Naive B cell (primary cell): ENCODE measurements at regions not wholly inside any gene's neighbourhood (a gene's known extent, or its start where the extent isn't known, plus 50 kb on each side); places are given as distances from the start of the nearest gene placed in this dataset.
"Not testable (repeated sequence)": the region's sequence is repeated elsewhere in the genome, so short reads cannot be mapped to it uniquely, and the experiment has no call there.

Experiments
- ATAC-seq, 2 donors: fragments of 150-1000 bp; cut with Tn5 transposase; 2 replicates each; pipeline ENCODE4 v1.10.0; 2021; ENCODE audit warnings: low read depth in 2 of 2, mild to moderate bottlenecking in 2 of 2, moderate library complexity in 2 of 2
- DNase-seq: peaks from one replicate; pipeline ENCODE4 v3.0.0; 2022
- H3K27ac Mint-ChIP-seq, 6 donors: one replicate each; pipeline ENCODE4 v1.8.0; 2020 to 2022; ENCODE audit warnings: mild to moderate bottlenecking in 6 of 6, mixed read lengths in 6 of 6, moderate library complexity in 5 of 6, inconsistent platforms in 2 of 6
- H3K27me3 Mint-ChIP-seq, 3 donors: one replicate each; pipeline ENCODE4 v1.8.0; 2021 to 2022; ENCODE audit warnings: mixed read lengths in 3 of 3, mild to moderate bottlenecking in 1 of 3
- H3K36me3 Mint-ChIP-seq, 2 donors: one replicate each; pipeline ENCODE4 v1.8.0; 2020 to 2022; ENCODE audit warnings: mixed read lengths in 2 of 2, inconsistent platforms in 1 of 2, mild to moderate bottlenecking in 1 of 2
- H3K4me1 Mint-ChIP-seq, 3 donors: one replicate each; pipeline ENCODE4 v1.8.0; 2020 to 2022; ENCODE audit warnings: mixed read lengths in 3 of 3, inconsistent platforms in 1 of 3, mild to moderate bottlenecking in 1 of 3, moderate library complexity in 1 of 3
- H3K4me3 Mint-ChIP-seq, 8 donors: one replicate each; pipeline ENCODE4 v1.8.0; 2020 to 2022; ENCODE audit warnings: mild to moderate bottlenecking in 8 of 8, mixed read lengths in 8 of 8, moderate library complexity in 8 of 8, inconsistent platforms in 2 of 8
- H3K9me3 Mint-ChIP-seq, 7 donors: one replicate each; pipeline ENCODE4 v1.8.0; 2020 to 2022; ENCODE audit warnings: mixed read lengths in 7 of 7, mild to moderate bottlenecking in 5 of 7, inconsistent platforms in 2 of 7, moderate library complexity in 1 of 7

DNA sequence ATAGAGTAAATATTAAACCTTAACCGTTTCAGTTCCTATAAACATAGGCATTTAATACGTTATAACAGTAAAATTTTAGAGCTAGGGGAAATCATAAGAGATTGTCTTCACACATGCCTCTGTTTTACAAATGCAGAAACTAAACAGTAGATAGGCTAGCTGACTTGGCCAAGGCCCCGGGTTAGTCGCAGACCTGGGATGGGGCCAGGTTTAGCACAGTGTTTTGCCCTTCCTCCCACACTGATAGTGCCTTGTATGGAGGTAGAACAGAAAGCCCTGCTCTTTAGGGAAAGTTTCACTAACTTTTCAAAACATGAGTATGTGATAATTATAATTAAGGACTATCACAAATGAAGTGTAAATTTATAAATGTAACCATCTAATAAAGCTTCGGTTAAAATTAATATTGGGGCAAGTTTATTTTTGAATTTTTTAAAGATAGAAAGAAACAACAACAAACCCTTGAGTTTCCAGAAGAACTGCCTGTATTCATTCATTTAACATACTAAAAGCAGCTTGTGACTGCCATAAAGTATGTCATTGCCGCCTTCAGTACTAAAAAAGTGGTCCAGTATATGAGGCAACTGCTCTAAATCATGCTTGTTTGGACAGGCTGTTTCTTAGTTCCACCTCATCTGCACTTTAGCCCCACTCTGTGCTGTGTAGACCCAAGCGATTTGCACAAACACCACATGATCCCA, 62.5 kb upstream of the LOC128125822 start:
- ATAC-seq = peak in 1 of 2 donors; percentile 25
- Mint-ChIP-seq H3K27me3 (peaks cover 0 to 4% (median 0%) of the 10 kb centered on the region in 3 donors), H3K36me3 (no peaks in the 10 kb centered on the region), H3K4me1 (peaks cover 0 to 4% (median 0%) of the 10 kb centered on the region in 3 donors), H3K27ac (no peak overlapping the region), H3K4me3 (no peak overlapping the region), H3K9me3 (no peaks in the 10 kb centered on the region)
- no peak for DNase-seq

DNA sequence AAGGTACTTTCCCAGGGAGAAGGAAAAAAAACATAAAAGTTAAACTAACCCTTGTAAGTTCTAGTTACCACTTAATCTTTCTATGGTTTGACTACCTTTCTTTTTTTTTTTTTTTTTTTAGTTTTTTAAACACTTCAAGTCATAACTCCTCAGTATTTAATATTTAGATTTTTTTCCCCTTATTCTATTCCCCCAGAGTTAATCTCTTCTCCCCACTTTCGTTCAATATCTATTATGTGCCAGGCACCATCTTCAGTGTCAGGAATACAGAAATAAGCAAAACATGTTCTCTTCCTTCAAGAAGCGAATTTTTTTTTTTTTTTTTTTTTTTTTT, 62.0 kb upstream of the LOC128125822 start:
- Mint-ChIP-seq H3K36me3 (no peaks in the 10 kb centered on the region), H3K9me3 (no peaks in the 10 kb centered on the region), H3K4me3 (no peak overlapping the region), H3K27ac (no peak overlapping the region), H3K27me3 (peaks cover 0 to 4% (median 0%) of the 10 kb centered on the region in 3 donors), H3K4me1 (no peaks in the 10 kb centered on the region)
- ATAC-seq = no peak
- no peak for DNase-seq

DNA sequence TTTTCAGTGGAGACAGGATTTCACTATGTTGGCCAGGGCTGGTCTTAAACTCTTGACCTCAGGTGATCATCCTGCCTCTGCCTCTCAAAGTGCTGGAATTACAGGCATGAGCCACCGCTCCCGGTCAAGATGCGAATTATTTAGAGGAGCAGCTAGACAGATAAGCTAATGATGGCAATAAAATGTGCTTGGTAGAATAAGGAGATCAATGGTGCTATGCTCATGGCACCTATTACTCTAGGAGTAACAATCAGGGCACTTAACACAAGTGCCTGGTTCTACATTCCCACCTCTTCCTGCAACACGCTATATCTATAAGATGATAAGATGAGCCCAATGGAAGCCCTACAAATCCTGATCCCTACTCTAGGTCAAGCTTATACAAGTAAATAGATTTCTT, 61.4 kb upstream of the LOC128125822 start:
- no peak for ATAC-seq
- Mint-ChIP-seq H3K36me3 (no peaks in the 10 kb centered on the region), H3K9me3 (no peaks in the 10 kb centered on the region), H3K4me3 (no peak overlapping the region), H3K4me1 (no peaks in the 10 kb centered on the region), H3K27me3 (peaks cover 0 to 4% (median 0%) of the 10 kb centered on the region in 3 donors), H3K27ac (no peak overlapping the region)
- no peak for DNase-seq

DNA sequence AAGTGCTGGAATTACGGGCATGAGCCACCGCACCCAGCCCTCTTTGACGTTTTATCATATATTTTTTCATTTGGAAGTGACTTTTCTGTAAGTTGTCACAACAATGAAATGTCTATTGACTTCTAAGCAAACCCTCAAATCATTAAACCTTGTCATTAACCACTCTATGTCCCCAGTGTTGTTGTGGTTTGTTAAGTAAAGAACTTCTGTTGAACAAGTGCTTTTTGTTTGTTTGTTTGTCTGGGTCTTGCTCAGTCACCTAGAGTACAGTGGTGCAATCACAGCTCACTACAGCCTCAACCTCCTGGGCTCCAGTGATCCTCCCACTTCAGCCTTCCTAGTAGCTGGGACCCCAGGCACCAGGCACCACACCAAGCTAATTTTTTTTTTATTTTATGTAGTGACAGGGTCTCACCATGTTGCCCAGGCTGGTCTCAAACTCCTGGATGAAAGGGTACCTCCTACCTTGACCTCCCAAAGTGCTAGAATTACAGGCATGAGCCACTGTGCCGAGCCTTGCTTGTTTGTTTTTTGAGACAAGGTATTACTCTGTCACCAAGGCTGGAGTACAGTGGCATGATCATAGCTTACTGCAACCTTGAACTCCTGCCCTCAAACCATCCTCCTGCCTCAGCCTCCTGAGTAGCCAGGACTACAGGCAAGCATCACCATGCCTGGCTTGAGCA, 57.6 kb upstream of the LOC128125822 start:
- no peak for DNase-seq
- Mint-ChIP-seq H3K4me1 (peaks cover 4 to 10% (median 9%) of the 10 kb centered on the region in 3 donors), H3K36me3 (no peaks in the 10 kb centered on the region), H3K27ac (peak overlapping the region in 1 of 6 donors; percentile 26), H3K9me3 (no peaks in the 10 kb centered on the region), H3K27me3 (peaks cover 0 to 4% (median 0%) of the 10 kb centered on the region in 3 donors), H3K4me3 (no peak overlapping the region)
- no peak for ATAC-seq

DNA sequence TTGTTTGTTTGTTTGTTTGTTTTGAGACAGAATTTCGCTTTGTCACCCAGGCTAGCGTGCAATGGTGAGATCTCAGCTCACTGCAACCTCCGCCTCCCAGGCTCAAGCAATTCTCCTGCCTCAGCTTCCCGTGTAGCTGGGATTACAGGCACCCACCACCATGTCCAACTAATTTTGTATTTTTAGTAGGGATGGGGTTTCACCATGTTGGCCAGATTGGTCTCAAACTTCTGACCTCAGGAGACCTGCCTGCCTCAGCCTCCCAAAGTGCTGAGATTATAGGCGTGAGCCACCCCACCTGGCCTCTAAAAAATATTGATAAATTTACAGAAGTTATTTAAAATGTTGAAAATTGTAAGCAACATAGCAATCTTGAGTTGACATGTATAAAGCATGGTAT, 57.1 kb upstream of the LOC128125822 start:
- H3K4me1 Mint-ChIP-seq, DNase-seq, H3K9me3 Mint-ChIP-seq, H3K27me3 Mint-ChIP-seq, H3K27ac Mint-ChIP-seq, H3K4me3 Mint-ChIP-seq, H3K36me3 Mint-ChIP-seq, ATAC-seq: not testable (repeated sequence)

DNA sequence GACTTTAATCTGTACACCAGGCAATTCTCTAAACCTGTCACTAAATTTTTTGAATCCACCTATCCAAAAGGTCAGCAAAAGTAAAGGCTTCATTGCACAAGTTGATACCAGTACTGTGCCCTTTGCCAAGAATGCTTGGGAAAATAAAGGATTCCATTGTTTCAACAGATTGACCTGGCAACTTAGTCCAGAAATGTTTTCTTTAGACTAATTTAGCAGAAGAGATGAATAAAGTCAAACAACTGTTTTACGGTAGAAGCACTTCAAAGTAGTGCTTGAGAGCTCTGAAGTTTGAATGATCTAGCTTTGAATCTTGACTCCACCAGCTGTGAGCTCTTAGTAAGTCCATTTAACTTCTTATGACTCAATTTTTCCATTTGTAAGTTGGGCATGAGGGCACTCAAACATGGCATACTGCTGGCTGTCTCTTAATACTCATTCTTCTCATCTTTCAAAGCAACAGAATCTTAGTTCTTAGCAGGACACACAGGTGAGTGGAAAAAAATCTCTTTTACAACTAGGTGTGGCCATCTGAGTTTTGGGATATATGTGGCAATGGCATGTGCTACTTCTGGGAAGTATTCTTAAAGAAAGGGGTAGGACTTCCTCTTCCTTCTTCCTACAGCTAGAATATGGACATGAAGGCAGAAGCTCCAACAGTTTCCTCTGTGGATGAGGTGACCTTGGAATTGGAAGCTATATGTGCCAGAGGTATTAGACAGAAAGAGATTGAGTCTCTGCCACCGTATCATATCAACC, 55.9 kb upstream of the LOC128125822 start:
- H3K36me3 Mint-ChIP-seq = no peaks in the 10 kb centered on the region
- H3K27me3 Mint-ChIP-seq = peaks cover 0 to 4% (median 0%) of the 10 kb centered on the region in 3 donors
- no peak overlapping the region for H3K27ac Mint-ChIP-seq
- DNase-seq (no peak), ATAC-seq (no peak)
- no peak overlapping the region for H3K4me3 Mint-ChIP-seq
- peaks cover 8 to 10% (median 9%) of the 10 kb centered on the region in 3 donors for H3K4me1 Mint-ChIP-seq
- no peaks in the 10 kb centered on the region for H3K9me3 Mint-ChIP-seq

DNA sequence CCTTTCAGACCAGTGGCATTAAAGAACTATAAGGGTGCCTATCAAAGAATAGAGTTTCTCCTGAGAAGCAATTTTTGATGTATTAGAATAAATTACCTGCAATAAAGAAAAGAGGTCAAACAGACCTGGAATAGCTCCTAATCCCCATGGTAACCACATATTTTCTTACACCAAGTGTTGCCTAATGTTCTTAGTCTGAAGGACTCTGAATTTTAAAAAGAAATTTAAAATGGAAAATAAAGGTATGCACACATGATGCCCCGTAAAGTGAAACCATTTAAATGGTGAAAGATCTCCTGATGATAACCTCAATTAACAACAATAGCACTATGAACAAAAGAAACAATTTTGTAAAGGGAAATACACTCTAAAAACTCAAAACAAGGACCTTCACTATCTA, 55.1 kb upstream of the LOC128125822 start:
- no peak overlapping the region for H3K4me3 Mint-ChIP-seq
- H3K36me3 Mint-ChIP-seq = no peaks in the 10 kb centered on the region
- peaks cover 0 to 4% (median 0%) of the 10 kb centered on the region in 3 donors for H3K27me3 Mint-ChIP-seq
- H3K27ac Mint-ChIP-seq = peak overlapping the region in 1 of 6 donors; percentile 33
- peaks cover 8 to 10% (median 9%) of the 10 kb centered on the region in 3 donors for H3K4me1 Mint-ChIP-seq
- no peaks in the 10 kb centered on the region for H3K9me3 Mint-ChIP-seq
- DNase-seq (no peak), ATAC-seq (no peak)

DNA sequence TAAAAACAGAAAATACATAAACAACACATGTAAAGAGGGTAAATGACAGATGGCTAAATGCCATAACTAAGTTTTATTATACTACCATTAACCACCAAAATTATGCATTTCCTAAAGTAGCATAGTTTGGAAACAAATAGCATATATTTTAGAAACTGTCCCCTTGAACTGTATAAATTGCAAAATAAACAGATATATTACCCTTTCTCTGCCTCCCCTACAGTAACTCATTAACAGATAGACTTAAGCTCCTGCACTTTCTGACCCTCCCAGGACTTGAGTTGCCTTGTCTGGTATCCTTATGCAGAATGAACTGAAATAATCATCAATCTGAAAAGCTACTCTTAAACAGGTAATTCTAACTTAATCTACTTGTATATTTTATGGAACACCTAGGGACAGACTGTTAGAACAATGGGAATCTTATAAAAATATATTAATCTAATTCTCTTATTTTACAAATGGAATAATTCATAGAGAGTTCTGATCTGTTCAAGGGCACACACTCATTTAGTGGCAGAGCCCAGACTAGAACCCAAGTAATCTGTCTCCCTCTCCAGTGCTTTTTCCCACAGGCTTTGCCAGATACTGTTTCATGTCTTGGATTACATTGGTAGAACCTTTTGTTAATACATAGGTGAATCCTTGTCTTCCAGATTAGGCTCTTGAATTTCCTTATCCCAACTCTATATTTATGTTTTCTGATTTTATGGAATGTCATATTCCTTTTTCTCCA, 50.6 kb upstream of the LOC128125822 start:
- Mint-ChIP-seq H3K27ac (no peak overlapping the region), H3K9me3 (no peaks in the 10 kb centered on the region), H3K4me1 (peaks cover 8 to 10% (median 9%) of the 10 kb centered on the region in 3 donors), H3K27me3 (no peaks in the 10 kb centered on the region), H3K4me3 (no peak overlapping the region), H3K36me3 (no peaks in the 10 kb centered on the region)
- DNase-seq (no peak), ATAC-seq (no peak)
